MM.1S (cell line): ENCODE measurements at regions not wholly inside any gene's neighbourhood (a gene's known extent, or its start where the extent isn't known, plus 50 kb on each side); places are given as distances from the start of the nearest gene placed in this dataset.

Experiments
- EZH2 ChIP-seq: fragments of 300-600 bp; sonication (generic); optimal IDR thresholded peaks from 2 replicates; pipeline ENCODE3; 2017; ENCODE audit warnings: low read depth, mild to moderate bottlenecking, antibody characterized with exemption, low read length, mixed read lengths
- EZH2phosphoT487 ChIP-seq: fragments of 300-600 bp; sonication (generic); IDR thresholded peaks from 2 replicates; pipeline ENCODE4 v1.6.1; 2018; ENCODE audit warnings: antibody characterized with exemption, low read length
- TF ChIP-seq, protein P1 (sequence below): fragments of 300-600 bp; sonication (generic); IDR thresholded peaks from 2 replicates; pipeline ENCODE4 v1.5.1; 2016; ENCODE audit warnings: antibody characterized with exemption, low read length, mixed read lengths

DNA sequence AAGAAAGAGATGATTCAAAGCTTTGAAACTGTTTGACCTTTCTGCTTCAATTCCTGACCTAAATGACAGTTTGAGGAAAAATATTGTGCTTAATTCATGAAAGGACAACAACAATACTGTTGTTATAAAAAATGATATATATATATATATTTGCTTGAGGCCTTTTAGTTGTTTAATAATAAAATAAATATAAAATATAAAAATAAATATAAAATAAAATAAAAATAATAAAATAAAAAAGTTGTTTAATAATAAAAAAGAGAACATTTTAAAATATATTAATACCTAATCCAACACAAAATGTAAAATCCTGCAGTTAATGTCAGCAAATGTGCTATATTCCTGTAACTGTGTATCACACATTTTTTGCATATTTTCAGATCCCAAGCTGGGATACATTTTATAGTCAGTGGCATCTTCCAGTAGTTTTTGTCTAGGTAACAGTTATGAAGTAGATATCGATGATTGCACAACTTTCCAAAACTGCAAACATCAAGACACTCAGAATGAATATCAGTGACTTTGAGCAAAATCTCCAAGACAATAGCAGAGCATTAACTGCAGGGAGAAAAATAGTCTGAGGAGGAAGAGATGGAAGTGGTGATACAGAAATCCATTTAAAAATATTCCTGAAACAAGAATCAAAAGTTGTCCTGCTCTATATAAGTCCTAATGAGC lies 375.5 kb upstream of the KLHL1 start:
- TF ChIP-seq, protein P1, sequence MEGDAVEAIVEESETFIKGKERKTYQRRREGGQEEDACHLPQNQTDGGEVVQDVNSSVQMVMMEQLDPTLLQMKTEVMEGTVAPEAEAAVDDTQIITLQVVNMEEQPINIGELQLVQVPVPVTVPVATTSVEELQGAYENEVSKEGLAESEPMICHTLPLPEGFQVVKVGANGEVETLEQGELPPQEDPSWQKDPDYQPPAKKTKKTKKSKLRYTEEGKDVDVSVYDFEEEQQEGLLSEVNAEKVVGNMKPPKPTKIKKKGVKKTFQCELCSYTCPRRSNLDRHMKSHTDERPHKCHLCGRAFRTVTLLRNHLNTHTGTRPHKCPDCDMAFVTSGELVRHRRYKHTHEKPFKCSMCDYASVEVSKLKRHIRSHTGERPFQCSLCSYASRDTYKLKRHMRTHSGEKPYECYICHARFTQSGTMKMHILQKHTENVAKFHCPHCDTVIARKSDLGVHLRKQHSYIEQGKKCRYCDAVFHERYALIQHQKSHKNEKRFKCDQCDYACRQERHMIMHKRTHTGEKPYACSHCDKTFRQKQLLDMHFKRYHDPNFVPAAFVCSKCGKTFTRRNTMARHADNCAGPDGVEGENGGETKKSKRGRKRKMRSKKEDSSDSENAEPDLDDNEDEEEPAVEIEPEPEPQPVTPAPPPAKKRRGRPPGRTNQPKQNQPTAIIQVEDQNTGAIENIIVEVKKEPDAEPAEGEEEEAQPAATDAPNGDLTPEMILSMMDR: no peak
- TF ChIP-seq EZH2phosphoT487 (no peak), EZH2 (no peak)
